Smooth muscle cell of the brain vasculature (primary cell): ENCODE measurements at regions not wholly inside any gene's neighbourhood (a gene's known extent, or its start where the extent isn't known, plus 50 kb on each side); places are given as distances from the start of the nearest gene placed in this dataset.

Experiments
- DNase-seq: peaks from one replicate; pipeline ENCODE4 v3.0.0-alpha.2; 2012; ENCODE audit warnings: low read depth, low spot score

DNA sequence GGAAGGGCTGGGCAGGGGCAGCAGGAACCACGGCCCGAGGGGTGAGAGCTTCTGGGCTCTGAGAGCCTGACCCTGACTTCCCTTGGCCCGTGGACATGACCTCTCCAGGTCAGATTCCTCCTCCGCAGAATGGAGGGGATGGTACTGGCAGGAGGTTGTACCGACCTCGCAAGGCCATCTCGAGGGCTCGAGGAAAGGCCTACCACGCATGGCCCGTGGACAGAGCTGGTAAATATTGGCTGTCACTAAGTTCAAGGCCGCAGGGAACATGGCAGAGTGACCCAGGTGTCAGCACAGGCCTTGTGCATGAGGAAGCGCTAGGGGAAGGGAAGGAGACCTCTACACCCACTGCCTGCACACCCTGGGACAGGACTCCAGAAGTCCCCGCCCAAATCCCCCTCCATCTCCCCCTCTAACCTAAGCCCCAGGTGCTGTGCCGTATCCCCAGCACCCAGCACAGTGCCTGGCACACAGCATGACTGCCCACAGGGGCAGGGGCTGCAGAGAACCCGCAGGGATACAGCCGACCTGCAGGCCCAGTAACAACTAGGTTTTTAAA lies 54.9 kb upstream of the PPP2R5C start:
- no peak for DNase-seq

GRCh38 chr14:101707068-101707842 lies 54.3 kb upstream of the PPP2R5C start:
- DNase-seq: peak; percentile 56

DNA sequence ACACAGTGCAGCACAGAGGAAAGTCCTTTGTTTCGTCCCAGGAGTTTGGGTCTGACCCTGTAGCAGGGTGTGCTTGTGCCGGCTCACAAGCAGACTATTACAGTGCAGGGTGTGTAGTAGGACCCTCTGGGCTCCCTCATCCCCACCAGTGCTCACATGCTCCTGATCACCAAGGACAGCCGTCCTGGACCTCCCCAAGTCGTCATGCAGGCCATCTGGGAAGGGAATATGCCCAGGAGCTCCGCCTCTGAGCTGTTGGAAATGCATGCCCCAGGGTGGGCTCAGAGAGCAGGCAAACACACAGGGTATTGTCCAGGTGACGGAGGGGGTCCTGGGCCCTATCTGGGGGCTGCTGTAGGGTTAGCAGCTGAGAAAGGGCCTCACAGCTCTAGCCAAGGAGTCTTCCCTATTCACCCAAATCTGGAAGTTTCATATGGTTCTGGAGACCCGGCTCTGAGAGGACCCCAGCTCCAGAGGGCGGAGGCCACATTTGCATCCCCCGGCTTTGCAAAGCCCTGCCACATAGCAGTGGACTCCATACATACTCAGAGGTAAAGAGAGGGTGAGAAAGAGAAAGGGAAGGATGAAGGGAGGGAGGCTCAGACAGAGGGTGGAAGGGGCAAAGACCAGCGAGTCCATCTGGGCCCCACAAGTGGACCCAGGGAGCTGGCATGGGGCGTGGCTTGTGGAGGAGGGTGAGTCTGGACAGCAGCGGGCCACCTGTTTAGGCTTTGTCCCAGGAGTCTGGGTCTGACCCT lies 53.5 kb upstream of the PPP2R5C start:
- DNase-seq: no peak

DNA sequence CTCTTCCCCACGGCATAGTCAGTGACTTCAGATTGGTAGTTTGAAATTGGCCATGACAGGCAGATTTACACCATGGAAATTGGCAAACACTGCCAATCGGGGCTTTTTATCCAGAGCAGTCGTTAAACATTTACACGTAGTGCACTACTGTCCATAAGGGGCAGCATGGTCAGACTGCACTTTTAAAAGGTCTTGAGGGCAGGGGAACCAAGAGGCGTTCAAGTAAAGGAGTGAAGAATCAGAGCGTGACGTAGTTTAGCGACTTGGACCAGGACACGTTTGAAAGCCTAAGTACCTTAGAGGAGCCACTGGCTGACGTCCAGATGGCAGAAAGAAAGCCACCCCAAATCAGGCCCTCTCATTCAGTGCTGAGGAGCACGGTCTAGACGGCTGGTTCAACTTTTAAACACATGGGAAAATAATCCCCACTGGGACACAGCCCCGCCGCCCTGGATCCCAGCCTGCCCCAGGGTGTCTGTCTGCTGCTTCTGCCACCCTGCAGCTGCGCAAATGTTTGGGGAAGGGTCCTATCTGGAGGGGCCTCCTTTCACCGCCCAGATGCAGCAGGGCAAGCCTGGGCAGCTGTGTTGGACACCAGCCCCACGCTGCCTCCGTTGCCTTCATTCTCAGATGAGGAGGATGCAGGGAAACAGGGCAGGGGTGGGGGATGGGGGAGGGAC lies 52.5 kb upstream of the PPP2R5C start:
- no peak for DNase-seq

DNA sequence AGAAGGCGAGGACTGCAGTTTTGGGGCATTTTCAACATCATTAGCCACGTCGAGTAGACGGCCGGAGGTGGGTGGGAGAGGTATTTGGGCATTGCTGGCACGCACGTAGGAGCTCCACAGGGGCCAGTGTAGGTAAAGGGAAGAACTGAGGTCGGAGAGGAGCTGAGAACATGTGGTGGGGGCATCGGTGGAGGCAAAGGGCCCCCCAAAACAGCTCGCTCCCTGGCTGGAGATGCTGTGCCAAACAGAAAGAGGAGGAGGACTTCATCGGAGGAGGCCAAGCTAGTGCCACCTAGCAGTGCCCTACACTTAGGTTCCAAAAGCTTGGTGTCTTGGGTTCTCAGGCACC lies 52.0 kb upstream of the PPP2R5C start:
- no peak for DNase-seq

- DNase-seq: no peak
Observed at GRCh38 chr14:101709962-101710931, 51.3 kb upstream of the PPP2R5C start.

- no peak for DNase-seq
Observed at GRCh38 chr14:101711041-101711856, 50.3 kb upstream of the PPP2R5C start.
